NCI-H524 treated with DMSO at 0.1 percent for 48 hours (cell line): ENCODE measurements at regions not wholly inside any gene's neighbourhood (a gene's known extent, or its start where the extent isn't known, plus 50 kb on each side); places are given as distances from the start of the nearest gene placed in this dataset.
"Not testable (repeated sequence)": the region's sequence is repeated elsewhere in the genome, so short reads cannot be mapped to it uniquely, and the experiment has no call there.

Experiments used
- DNase-seq: peaks from one replicate; lab custom pipeline; 2025; lab: John Stamatoyannopoulos, UW

GRCh38 chr9:90460220-90460619 lies 182.4 kb downstream of the DIRAS2 start:
- no peak for DNase-seq

- no peak for DNase-seq
These were observed 177.6 kb downstream of the DIRAS2 start for GRCh38 chr9:90464978-90465377.

DNA sequence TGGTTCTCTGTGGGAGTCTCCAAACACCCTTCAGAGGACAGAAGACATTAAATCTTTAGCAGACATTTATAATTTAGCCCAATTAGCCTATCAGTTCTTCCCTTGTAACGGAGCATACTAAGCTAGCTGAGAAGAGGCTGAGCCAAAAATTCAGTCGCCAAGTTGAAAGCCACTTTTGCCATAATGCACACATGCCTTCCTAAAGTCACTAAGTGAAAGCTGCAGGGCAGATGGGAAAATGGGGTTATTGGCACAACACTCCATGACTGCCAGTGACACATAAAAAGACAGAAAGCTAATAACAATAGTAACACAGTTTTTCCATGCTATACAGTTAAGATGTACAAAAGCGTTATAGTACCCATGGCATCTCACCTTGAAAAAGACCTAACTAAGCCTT lies 176.2 kb downstream of the DIRAS2 start:
- no peak for DNase-seq

DNA sequence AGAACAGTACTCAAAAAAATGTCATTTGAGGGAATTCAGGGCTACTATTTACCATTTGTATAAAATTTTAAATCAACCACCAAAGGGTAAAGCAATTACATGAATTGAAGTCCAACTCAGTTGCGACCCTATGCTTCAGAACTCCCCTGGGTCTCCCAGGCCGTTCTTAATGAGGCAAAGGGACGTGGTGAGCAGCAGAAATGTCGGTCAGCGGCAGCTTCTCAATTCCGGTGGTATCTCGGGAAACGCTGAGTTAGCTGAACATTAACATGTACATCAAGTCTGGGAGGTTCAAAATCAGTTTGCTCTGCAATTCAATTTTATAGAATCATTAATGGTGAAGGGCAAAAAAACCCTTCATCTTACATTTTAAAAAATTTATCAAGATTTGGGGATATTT lies 173.2 kb downstream of the DIRAS2 start:
- no peak for DNase-seq

DNA sequence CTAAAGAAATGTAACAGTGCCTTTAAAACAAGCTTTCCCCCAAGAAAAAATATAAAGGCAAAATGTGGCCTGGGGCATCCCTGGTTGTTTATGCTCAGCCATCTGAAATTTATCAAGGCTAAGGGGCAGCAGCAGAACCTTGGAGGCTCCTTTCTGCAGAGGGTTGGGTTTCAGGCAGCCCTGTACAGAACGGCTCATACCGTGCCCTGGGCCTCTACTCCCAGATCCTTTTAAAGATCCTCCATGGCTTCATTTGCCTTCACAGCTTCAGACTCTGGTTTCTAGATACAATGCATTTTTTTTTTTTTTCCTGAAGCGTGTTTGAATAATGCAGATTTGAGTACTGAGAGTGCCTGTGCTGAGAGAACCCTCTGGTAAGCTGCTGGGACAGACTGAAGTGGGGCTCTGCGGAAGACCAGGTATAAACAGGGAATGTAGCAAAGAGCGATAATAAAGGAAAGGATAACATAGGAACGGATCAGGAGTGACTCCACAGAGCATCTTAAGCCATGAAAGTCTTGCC lies 172.7 kb downstream of the DIRAS2 start:
- no peak for DNase-seq

GRCh38 chr9:90476058-90476457 lies 166.6 kb downstream of the DIRAS2 start:
- no peak for DNase-seq

- DNase-seq = no peak
These were observed 165.1 kb downstream of the DIRAS2 start for GRCh38 chr9:90477535-90477934.

- no peak for DNase-seq
These were observed 163.8 kb downstream of the DIRAS2 start for GRCh38 chr9:90478821-90479220.

- no peak for DNase-seq
These were observed 157.6 kb downstream of the DIRAS2 start for GRCh38 chr9:90485028-90485427.

GRCh38 chr9:90489066-90489465 lies 153.6 kb downstream of the DIRAS2 start:
- no peak for DNase-seq

GRCh38 chr9:90499761-90500160 lies 142.9 kb downstream of the DIRAS2 start:
- no peak for DNase-seq

DNA sequence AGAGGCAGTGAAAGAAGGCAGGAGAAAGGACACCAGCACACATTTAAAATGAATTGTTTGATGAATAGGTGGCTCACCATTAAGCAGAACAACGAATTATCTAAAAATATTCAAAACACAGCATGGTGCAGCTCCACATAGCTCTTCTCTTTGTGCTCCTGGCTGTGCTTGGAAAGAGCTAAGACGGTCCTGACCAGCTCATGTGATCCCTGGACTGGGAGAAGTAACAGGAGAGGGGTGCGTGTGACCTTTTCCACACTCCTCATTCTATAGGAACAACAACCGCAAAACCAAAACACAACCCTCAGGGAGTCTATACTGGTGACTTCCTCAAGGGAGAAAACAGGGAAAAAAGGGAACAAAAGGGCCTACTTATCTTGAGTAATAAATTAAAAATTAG lies 140.5 kb downstream of the DIRAS2 start:
- no peak for DNase-seq

DNA sequence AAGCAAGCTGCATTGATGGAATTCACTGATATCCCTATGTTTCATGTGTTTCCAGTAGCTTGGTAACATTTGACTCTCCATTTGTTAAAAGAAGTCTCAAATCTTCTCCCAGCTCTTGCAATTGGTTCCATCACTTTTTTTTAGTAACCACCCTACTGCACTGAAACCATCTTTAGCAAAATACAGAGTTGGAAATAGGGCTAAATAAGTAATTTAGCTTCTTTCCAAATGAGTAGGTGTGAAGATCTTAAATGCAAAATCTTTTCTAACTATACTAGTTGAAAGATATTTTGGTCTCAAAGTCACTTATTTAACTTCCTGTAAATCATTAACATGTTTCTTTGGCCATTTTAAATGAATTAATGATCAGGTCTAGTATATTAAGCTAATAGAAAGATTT lies 138.1 kb downstream of the DIRAS2 start:
- no peak for DNase-seq

GRCh38 chr9:90505695-90506094 lies 136.9 kb downstream of the DIRAS2 start:
- no peak for DNase-seq

DNA sequence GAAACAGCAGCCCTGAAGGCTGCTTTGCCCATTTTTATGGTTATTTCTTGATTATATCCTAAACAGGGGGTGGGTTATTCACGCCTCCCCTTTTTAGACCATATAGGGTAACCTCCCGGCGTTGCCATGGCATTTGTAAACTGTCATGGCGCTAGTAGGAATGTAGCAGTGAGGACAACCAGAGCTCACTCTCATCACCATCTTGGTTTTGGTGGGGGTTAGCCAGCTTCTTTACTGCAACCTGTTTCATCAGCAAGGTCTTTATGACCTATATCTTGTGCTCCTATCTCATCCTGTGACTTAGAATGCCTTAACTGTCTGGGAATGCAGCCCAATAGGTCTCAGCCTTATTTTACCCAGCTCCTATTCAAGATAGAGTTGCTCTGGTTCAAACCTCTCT lies 136.2 kb downstream of the DIRAS2 start:
- DNase-seq = not testable (repeated sequence)

DNA sequence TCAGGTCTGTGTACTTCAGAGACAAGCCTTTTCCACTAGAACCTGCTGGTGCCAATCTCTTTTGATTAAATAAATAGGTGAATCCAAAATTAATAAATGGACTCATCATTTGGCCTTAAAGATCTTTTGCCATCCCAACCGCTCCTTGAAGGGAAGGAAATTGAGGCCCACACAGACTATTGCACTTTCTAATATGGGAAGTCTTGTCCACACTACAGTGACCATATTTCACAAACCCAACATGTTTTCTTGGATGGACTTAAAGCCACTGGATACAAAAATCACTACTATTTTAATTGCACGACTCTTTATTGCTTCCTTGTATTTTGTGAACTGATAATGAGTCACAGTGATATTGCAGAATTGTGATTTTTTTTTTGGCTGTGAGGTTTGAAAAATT lies 135.0 kb downstream of the DIRAS2 start:
- no peak for DNase-seq

GRCh38 chr9:90508940-90509339 lies 133.7 kb downstream of the DIRAS2 start:
- no peak for DNase-seq

DNA sequence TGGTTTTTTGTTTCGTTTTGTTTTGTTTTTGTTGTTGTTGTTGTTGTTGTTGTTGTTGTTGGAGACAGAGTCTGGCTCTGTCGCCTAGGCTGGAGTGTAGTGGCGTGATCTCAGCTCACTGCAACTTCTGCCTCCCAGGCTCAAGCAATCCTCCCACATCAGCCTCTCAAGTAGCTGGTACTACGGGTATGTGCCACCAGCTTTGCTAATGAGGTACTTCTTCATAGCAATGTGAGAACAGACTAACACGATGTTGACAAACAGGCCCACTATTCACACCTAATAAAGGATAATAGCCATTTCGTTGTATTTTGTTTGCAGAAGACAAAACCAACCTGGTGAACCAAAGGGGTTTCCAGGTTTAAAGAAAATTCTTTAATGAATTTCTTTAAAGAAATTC lies 130.9 kb downstream of the DIRAS2 start:
- no peak for DNase-seq

DNA sequence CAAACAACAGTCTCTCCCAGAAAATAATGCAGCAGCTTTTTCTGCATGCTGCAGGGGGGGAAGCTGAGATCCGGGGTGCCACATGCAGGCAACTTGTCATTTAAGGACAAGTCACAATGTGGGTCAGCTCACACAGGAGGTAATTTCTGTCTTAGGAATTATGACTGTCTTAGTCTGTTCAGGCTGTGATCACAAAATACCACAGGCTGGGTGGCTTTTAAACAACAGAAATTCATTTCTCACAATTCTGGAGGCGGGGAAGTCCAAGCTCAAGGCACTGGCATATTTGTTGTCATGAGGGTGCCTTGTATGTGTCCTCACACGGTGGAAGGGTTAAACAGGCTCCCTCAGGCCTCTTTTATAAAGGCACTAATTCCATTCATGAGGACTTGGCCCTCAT lies 127.7 kb downstream of the DIRAS2 start:
- no peak for DNase-seq

DNA sequence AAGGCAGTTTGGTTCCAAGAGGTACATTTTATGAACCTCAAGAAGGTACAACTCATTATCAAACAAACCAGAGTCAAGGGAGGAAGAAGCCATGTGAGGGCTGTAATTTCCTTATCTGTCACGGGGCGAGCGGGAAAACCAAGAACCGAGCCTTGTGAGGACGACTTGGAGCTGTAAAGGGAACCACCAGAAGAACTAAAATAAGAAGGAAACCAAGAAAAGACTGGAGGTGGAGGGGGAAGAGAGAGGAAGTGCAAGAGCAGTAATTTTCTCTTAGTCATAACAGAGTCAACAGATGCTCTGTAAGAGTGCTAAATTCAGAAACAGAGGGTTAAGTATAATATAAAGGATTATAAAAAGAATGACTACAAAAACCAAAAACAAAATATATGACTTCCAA lies 127.1 kb downstream of the DIRAS2 start:
- DNase-seq = no peak

GRCh38 chr9:90517103-90517502 lies 125.5 kb downstream of the DIRAS2 start:
- no peak for DNase-seq

DNA sequence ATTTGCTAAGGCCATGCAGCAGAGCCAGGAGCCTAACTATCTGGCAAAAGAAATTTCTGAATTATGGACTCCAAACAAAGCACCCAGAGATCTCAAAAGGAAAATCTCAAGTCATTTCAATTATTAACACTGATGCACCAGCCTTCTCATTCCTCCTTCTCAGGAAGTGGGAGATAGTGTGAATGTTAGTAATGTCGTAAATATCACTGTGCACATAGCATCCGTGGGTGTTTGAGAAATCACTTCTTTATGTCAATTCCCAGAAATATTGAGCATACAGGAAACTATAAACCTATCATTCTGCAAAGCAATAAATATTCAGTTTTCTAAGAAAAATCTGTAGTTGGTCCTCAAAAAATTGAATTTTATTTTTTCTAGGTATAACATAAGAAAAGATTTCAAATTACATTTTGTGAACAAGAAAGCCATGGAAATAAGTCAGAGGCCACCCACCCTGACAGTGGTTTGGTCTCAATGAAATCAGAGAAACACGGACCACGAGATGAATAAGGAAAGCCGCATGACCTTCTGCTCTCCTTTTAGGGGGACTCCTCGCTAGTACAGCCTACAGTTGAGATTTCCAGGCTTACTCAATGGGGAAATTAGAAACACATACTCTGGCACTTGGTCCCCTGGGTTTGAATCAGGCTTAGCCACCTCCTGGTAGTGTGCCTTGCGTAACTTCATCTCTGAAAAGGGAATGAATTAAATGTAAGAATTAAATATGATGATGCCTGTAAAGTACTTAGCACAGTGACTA lies 120.6 kb downstream of the DIRAS2 start:
- no peak for DNase-seq

DNA sequence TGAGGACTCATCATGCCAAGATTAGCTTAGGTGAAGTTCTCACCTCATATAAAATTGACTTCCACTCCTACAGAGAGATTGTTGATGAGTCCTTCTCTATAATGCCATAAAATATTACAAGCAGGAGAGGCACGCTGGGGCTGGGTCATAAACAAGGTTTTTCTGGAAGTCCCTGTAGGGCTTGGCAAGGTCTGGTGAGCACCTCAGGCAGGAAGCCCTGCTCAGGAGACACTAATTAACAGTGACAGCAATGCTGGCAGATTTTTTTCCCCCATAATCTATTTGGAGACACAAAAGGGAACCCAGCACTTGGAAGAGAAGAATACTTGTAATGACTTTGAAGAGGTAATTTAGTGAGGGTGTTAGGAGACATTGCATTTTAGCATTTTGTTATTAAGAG lies 118.7 kb downstream of the DIRAS2 start:
- DNase-seq = no peak

GRCh38 chr9:90526386-90526785 lies 116.2 kb downstream of the DIRAS2 start:
- DNase-seq = no peak
